GM19452 (cell line): ENCODE measurements at regions not wholly inside any gene's neighbourhood (a gene's known extent, or its start where the extent isn't known, plus 50 kb on each side); places are given as distances from the start of the nearest gene placed in this dataset.

Experiments
- ATAC-seq: cut with Tn5 transposase; IDR thresholded peaks from one replicate; pipeline ENCODE4 v1.9.1; 2021; ENCODE audit not compliant: unreplicated experiment

- ATAC-seq = no peak
Observed at GRCh38 chr1:194300776-194301175, 1114.4 kb upstream of the B3GALT2 start.

- ATAC-seq = no peak
Observed at GRCh38 chr1:194300340-194300739, 1113.9 kb upstream of the B3GALT2 start.

- no peak for ATAC-seq
Observed at GRCh38 chr1:194298007-194298598, 1111.7 kb upstream of the B3GALT2 start.

- ATAC-seq = no peak
Observed at GRCh38 chr1:194297094-194297493, 1110.7 kb upstream of the B3GALT2 start.

GRCh38 chr1:194296201-194296600 lies 1109.8 kb upstream of the B3GALT2 start:
- no peak for ATAC-seq

GRCh38 chr1:194295685-194296084 lies 1109.3 kb upstream of the B3GALT2 start:
- peak; percentile 87 for ATAC-seq

GRCh38 chr1:194293851-194294405 lies 1107.5 kb upstream of the B3GALT2 start:
- ATAC-seq = no peak

GRCh38 chr1:194292966-194293365 lies 1106.6 kb upstream of the B3GALT2 start:
- ATAC-seq = no peak

- peak; percentile 97 for ATAC-seq
Observed at GRCh38 chr1:194289569-194290266, 1103.3 kb upstream of the B3GALT2 start.

GRCh38 chr1:194288238-194288637 lies 1101.8 kb upstream of the B3GALT2 start:
- ATAC-seq = no peak

GRCh38 chr1:194281376-194281775 lies 1095.0 kb upstream of the B3GALT2 start:
- ATAC-seq = no peak

- no peak for ATAC-seq
Observed at GRCh38 chr1:194280463-194280862, 1094.0 kb upstream of the B3GALT2 start.

GRCh38 chr1:194279975-194280374 lies 1093.6 kb upstream of the B3GALT2 start:
- peak; percentile 75 for ATAC-seq

- peak; percentile 65 for ATAC-seq
Observed at GRCh38 chr1:194277927-194278326, 1091.5 kb upstream of the B3GALT2 start.

GRCh38 chr1:194273660-194274059 lies 1087.2 kb upstream of the B3GALT2 start:
- ATAC-seq = no peak

GRCh38 chr1:194268839-194269238 lies 1082.4 kb upstream of the B3GALT2 start:
- no peak for ATAC-seq

- ATAC-seq = no peak
Observed at GRCh38 chr1:194267021-194267420, 1080.6 kb upstream of the B3GALT2 start.

GRCh38 chr1:194256010-194256409 lies 1069.6 kb upstream of the B3GALT2 start:
- no peak for ATAC-seq

- ATAC-seq = no peak
Observed at GRCh38 chr1:194252199-194252598, 1065.8 kb upstream of the B3GALT2 start.

- no peak for ATAC-seq
Observed at GRCh38 chr1:194241215-194241614, 1054.8 kb upstream of the B3GALT2 start.

- ATAC-seq = no peak
Observed at GRCh38 chr1:194233069-194233468, 1046.7 kb upstream of the B3GALT2 start.

GRCh38 chr1:194230351-194231144 lies 1044.1 kb upstream of the B3GALT2 start:
- no peak for ATAC-seq
